CD4-positive, alpha-beta T cell treated with Interferon gamma for 1 hour (primary cell): ENCODE measurements at regions not wholly inside any gene's neighbourhood (a gene's known extent, or its start where the extent isn't known, plus 50 kb on each side); places are given as distances from the start of the nearest gene placed in this dataset.

Experiments
- DNase-seq: peaks from one replicate; pipeline ENCODE4 v3.0.0-alpha.2; 2020

- DNase-seq = no peak
These were observed 77.9 kb downstream of the PSMG1 start for GRCh38 chr21:39105341-39105765.

- DNase-seq = no peak
These were observed 78.3 kb downstream of the PSMG1 start for GRCh38 chr21:39104911-39105310.

DNA sequence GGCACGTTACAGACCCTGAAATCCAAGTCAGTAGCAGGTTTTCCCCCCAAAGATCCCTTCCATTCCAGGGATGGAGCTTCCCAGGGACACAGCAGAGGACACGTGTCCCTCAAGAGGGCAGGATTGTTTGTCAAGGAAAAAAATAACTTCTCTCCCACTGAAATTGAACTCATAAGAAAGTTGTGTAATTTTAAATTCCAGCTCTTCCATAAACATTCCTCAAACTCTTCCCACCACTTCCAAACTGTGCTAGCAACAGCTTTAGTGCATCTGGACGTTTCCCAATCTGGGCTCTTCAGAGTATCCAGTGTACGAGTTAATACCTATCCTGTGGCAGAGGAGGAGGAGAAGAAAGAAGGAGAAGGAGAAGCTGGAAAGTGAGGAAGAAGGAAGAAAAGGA is 79.6 kb downstream of the PSMG1 start:
- DNase-seq = no peak

DNA sequence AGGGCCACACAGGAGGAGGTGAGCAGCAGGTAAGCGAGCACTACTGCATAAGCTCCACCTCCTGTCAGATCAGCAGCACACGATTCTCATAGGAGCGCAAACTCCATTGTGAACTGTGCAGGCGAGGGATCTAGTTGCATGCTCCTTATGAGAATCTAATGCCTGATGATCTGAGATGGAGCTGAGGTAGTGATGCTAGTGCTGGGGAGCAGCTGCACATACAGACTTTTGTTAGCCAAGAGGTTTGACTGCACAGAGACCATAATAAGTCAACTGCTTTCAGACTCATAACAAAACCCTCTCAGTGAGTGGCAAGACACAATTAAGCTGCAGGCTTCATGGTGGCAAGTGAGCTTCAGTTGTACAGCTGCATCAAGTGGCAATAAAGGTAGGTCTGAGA is 83.4 kb downstream of the PSMG1 start:
- DNase-seq = no peak

DNA sequence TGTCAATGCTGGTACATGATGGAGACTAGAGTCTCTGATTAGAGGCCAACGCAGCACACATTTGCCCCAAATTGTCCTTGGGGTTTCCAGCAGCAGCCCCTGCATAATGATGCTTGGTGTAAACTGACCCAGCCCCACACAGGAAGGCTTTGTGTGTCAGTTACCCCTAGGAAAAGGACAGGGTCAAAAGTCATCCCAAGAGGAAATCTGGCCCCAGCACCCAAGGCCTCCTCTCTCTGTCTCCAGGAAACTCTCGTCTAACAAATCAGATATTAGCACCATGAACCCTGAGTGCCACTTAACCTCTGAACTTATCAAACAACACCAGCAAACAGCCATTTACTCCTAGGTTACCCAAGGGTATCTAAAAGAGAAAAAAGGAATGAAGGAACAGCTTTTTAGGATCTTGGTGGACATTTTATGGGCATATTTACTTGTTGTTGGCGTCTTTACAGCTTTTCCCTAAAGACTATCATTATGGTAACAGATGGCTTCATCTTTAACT is 84.5 kb downstream of the PSMG1 start:
- no peak for DNase-seq

DNA sequence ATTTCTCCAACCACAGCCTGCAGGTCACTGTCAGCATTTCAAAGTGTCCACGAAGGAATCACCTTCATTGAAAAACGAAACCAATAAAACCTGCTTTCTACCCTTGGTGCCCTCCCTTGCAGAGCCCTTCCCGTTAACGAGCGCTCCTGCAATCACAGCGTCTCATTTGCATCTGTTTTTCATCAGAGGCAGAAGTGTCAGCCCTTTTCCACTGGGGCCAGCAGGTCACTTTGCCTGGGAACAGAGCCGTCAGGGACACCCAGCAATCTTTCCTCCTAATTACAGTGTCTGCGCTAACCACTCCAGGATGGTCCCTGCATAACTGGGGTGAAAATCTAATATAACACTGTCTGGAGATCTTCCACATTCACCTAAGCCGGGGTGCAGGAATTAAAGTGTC is 85.3 kb downstream of the PSMG1 start:
- DNase-seq = no peak

DNA sequence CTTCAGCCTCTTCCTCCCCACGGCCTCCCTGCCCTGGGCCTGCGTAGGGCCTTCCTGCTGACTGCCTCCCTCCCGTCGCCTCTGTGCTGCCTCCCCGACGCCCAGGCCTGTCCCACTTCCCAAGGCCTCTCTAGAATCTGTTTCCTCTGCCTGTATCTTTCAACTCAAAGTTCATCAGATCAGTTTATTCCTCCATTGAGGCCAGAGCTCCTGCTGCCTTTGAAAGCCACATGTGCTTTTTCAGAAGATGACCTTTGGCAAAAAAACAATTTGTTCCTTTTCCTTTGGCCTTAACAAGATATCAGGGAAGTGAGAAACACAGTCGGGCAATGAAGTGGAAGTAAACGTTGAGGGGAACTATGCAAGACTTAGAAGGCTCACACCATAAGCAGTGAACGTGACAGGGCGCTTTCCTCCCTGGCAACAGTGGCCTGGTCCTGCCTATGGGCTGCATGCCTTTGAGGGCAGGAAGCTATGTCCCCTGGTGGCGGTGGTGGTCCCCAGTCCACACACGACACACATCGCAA is 85.9 kb downstream of the PSMG1 start:
- DNase-seq = peak; percentile 32

DNA sequence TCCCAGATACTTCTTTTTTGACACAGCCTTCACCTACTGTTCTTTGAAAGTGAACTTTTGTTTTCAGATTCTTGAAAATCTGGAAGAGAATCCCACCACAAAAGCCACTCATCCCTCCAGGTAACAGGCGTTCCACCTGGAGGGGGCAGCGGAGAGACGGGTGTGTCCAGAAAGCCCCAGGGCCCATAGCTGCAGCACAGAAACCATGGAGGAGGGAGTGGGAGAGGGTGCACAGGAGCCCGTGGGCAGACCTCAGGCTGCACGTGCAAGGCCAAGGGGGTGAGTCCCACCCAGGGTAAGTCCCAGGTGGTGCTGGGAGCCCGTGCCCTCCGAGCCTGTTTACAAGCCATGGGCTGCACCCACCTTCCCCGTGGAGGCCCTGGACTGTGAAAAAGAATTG is 86.5 kb downstream of the PSMG1 start:
- DNase-seq = no peak

GRCh38 chr21:39095681-39096080 is 87.6 kb downstream of the PSMG1 start:
- DNase-seq = no peak

DNA sequence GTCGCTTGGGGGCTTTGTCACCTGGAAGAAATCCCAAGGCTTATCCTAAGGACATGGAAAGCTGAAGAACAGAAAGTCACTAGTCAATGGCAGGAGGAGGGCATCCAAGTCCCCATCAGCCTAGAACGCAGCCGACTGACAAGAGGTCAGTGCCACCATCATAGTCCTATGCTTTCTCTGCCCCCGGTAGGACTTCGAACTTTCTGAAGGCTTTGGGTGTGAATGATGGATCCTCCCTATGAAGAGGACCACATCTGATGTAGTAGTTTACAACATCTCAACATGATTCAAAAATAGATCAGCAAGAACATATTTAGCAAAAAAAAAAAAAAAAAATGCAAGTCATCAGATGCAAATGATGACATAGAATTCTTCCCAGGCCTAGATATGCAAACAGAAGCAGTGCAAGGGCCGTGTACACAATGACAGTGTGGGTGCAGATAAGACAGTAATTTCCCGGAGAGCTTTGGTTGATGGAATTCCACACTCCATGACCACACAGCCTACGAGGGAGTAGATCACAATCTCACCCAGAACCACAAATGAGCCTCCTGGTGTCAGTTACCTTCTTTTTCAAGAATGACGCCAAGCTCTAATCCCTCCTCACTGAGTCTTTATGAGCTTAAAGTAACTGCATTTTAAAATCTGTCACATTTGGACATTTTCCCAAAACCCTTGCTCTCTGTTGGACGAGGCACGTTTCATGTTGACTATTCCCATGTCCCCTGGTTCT is 88.2 kb downstream of the PSMG1 start:
- DNase-seq = no peak

- DNase-seq = peak; percentile 45
These were observed 89.0 kb downstream of the PSMG1 start for GRCh38 chr21:39094087-39094780.

GRCh38 chr21:39093526-39093925 is 89.7 kb downstream of the PSMG1 start:
- DNase-seq = no peak

DNA sequence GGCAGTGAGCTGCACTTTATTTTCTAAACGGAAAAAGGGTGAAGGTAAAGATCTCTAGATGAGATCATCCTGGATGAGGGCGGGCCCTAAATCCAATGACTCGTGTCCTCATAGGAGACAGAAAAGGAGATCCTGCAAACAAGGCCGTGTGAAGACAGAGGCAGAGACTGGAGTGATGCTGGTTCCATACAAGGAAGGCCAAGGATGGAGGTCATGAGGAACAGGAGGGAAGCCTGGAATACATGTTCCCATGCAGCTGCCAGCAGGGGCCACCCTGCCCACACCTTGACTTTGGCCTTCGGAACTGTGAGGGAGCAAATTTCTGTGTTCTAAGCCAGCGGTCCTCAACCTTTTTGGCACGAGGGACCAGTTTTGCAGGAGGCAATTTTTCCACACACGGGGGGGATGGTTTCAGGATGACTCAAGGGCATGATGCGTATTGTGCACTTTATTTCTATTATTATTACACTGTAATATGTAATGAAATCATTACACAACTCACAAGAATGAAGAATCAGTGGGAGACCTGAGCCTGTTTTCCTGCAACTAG is 94.3 kb downstream of the PSMG1 start:
- no peak for DNase-seq

- DNase-seq = no peak
These were observed 95.2 kb downstream of the PSMG1 start for GRCh38 chr21:39088031-39088370.

DNA sequence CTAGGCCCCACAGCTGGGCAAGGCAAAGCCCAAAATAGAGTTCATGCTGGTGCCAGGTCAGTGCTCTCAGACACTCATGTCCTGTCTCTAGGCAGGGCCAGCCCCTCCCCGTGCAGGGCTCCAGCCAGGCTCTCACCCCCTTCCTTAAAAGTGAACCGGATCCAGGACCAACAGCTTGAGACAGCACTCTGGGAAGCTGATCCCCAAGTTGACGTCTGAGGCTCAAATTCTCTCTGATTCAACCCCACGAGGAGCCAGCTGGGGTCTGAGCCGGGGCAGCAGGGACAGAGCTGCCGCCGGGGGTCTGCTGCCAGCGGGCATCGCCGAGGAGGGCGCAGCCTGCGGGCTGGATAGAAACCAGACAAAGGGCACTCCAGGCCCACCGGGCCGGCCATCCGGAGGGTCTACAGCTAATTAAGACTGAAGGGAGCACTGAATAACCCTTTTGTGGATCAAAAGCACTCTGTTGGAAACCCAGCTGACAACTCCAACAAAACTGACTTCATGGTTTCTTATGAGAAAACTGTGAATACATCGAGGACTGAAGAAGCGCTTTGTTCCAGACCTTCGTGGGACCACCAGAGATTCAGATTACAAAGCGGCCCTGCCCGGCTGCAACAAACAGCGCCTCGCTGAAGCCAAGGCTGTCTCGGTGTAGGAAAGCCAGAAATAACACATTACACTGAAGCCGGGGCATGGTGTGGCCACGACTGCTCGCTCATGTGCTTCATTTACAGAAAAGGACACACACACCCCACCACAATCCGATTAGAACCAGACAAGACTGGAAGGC is 95.8 kb downstream of the PSMG1 start:
- no peak for DNase-seq

DNA sequence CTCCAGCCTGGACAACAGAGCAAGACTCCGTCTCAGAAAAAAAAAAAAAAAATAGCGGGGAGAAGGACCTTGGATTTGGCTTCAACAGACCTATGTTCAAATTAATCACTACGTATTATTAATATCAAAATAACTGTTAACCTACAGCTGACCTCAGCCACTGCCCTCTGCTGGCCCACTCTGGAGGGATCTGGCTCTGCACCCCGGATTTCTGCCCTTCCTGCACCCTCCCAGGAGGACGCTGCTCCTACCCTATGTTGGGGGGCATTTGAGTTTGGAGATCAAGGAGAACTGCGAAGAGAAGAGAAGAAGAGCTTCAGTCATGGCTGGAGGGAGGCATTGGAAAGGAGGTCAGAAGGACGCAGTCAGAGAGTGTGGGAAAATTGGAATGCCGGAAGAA is 96.7 kb downstream of the PSMG1 start:
- no peak for DNase-seq

GRCh38 chr21:39085843-39086405 is 97.3 kb downstream of the PSMG1 start:
- DNase-seq = no peak

- no peak for DNase-seq
These were observed 98.1 kb downstream of the PSMG1 start for GRCh38 chr21:39084979-39085729.

DNA sequence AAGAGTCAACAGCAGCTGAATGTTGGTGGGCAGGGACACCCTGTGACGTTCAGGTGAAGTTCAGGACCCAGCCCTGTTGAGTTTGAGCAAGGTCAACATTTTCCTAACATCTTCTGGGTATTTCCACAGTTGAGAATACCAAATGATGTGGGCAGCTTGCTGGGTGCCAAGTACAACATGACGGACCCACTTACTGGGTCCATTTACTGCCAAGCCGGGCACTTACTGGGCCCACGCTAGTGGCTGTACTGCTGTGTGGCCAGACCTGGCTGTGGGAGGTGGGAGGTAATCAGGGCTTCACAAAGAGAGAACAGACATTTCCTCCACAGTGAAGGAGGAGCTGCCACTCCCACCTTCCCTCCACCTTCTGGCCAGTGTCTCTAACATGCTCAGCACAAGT is 99.2 kb downstream of the PSMG1 start:
- DNase-seq = no peak

DNA sequence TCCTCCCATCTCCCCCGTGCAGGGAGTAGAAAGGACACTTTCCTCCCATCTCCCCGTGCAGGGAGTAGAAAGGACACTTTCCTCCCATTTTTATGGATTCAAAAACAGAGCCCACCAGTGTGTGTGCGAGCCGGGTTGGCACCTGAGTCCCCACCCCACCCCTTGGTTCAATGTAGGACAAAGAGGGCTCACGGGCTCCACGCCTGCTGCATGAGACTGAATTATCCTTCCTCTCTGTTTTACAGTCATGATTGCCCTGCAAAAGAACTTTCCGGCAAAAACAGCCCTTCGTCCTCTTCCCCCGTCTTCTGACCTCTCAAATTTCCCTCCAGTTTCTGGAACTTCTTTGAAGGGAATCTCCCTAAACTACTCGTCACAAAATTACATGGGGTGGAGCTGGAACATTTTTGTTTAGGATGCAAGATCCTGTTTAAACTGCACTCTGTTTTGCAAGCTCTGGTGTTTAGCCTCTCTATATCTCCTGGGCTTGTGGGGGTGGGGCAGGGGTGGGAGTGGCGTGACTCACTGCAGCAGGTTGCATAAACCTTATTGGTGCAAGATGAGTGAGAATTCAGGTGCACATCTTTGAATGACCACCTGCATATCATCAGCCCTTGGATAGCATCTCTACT is 99.8 kb downstream of the PSMG1 start:
- no peak for DNase-seq

GRCh38 chr21:39082656-39083376 is 100.4 kb downstream of the PSMG1 start:
- DNase-seq = no peak
